GM19467 (cell line): ENCODE measurements at regions not wholly inside any gene's neighbourhood (a gene's known extent, or its start where the extent isn't known, plus 50 kb on each side); places are given as distances from the start of the nearest gene placed in this dataset.
"Not testable (repeated sequence)": the region's sequence is repeated elsewhere in the genome, so short reads cannot be mapped to it uniquely, and the experiment has no call there.

ENCODE experiments used
- ATAC-seq: cut with Tn5 transposase; IDR thresholded peaks from one replicate; pipeline ENCODE4 v1.9.1; 2021; ENCODE audit warnings: mild to moderate bottlenecking, moderate library complexity; ENCODE audit not compliant: unreplicated experiment

GRCh38 chr1:161454865-161455707 is 50.2 kb upstream of the FCGR2A start:
- peak; percentile 24 for ATAC-seq

- ATAC-seq, result peak; percentile 78
Measured at GRCh38 chr1:161453950-161454864, 51.0 kb upstream of the FCGR2A start.

GRCh38 chr1:161451698-161452348 is 53.4 kb upstream of the FCGR2A start:
- not testable (repeated sequence) for ATAC-seq

- not testable (repeated sequence) for ATAC-seq
Measured at GRCh38 chr1:161447760-161448332, 57.4 kb upstream of the FCGR2A start.

- peak; percentile 59 for ATAC-seq
Measured at GRCh38 chr1:161447040-161447759, 58.1 kb upstream of the FCGR2A start.

- not testable (repeated sequence) for ATAC-seq
Measured at GRCh38 chr1:161444725-161445124, 60.5 kb upstream of the FCGR2A start.

- ATAC-seq, result not testable (repeated sequence)
Measured at GRCh38 chr1:161444255-161444654, 61.0 kb upstream of the FCGR2A start.

GRCh38 chr1:161440312-161440894 is 64.9 kb upstream of the FCGR2A start:
- no peak for ATAC-seq

GRCh38 chr1:161439280-161440232 is 65.7 kb upstream of the FCGR2A start:
- ATAC-seq, result no peak

GRCh38 chr1:161433191-161433590 is 65.5 kb upstream of the CFAP126 start:
- not testable (repeated sequence) for ATAC-seq

GRCh38 chr1:161432091-161432490 is 64.4 kb upstream of the CFAP126 start:
- ATAC-seq, result no peak

GRCh38 chr1:161427733-161428516 is 60.2 kb upstream of the CFAP126 start:
- ATAC-seq, result no peak

GRCh38 chr1:161422914-161423313 is 55.2 kb upstream of the CFAP126 start:
- not testable (repeated sequence) for ATAC-seq

GRCh38 chr1:161421456-161421855 is 53.8 kb upstream of the CFAP126 start:
- ATAC-seq, result no peak

- ATAC-seq, result no peak
Measured at GRCh38 chr1:161420763-161421455, 53.2 kb upstream of the CFAP126 start.

GRCh38 chr1:161417536-161417935 is 49.9 kb upstream of the CFAP126 start:
- not testable (repeated sequence) for ATAC-seq
